Suprapubic skin (tissue), 4 donors: ENCODE measurements at regions not wholly inside any gene's neighbourhood (a gene's known extent, or its start where the extent isn't known, plus 50 kb on each side); places are given as distances from the start of the nearest gene placed in this dataset.
"Not testable (repeated sequence)": the region's sequence is repeated elsewhere in the genome, so short reads cannot be mapped to it uniquely, and the experiment has no call there.

Experiments used
- DNase-seq, 2 donors: peaks; one replicate each; pipeline ENCODE4 v3.0.0-alpha.2; 2019; ENCODE audit warnings: low spot score in 2 of 2
- H3K27ac ChIP-seq: fragments of 200-600 bp; sonication (generic); one replicate; pipeline ENCODE4 v1.5.1; 2019
- H3K27me3 ChIP-seq: fragments of 200-600 bp; sonication (generic); one replicate; pipeline ENCODE4 v1.5.1; 2019
- H3K36me3 ChIP-seq: fragments of 200-600 bp; sonication (generic); one replicate; pipeline ENCODE4 v1.5.1; 2019
- H3K4me1 ChIP-seq: fragments of 200-600 bp; sonication (generic); one replicate; pipeline ENCODE4 v1.5.1; 2019
- H3K4me3 ChIP-seq: fragments of 200-600 bp; sonication (generic); one replicate; pipeline ENCODE4 v1.5.1; 2019; ENCODE audit warnings: mild to moderate bottlenecking
- H3K9me3 ChIP-seq: fragments of 200-600 bp; sonication (generic); one replicate; pipeline ENCODE4 v1.5.1; 2019
- EP300 ChIP-seq: sonication (generic); formaldehyde crosslinking; IDR thresholded peaks from one replicate; pipeline ENCODE4 v1.6.1; 2017; ENCODE audit warnings: antibody characterized with exemption
- POLR2A ChIP-seq, 2 donors: fragments of 450-650 bp; IDR thresholded peaks; one replicate each; pipeline ENCODE4 v1.6.1; 2017; ENCODE audit warnings: antibody characterized with exemption in 2 of 2, mild to moderate bottlenecking in 2 of 2, moderate library complexity in 2 of 2
- POLR2AphosphoS5 ChIP-seq, 3 donors: sonication (generic); formaldehyde crosslinking; IDR thresholded peaks; one replicate each; pipeline ENCODE4 v1.6.1; 2017; ENCODE audit warnings: antibody characterized with exemption in 3 of 3
- WGBS: methylation state at CpG from one replicate; pipeline ENCODE4 v1.1.5; 2018; 5-methylcytosine and 5-hydroxymethylcytosine counted together
- TF ChIP-seq, protein P1 (sequence below), 2 donors: fragments of 200-600 bp in 1 of 2; fragments of 450-650 bp in 1 of 2; sonication (generic) in 1 of 2; IDR thresholded peaks; one replicate each; pipeline ENCODE4 v1.5.1; 2016 to 2019; ENCODE audit warnings: antibody characterized with exemption in 2 of 2, mild to moderate bottlenecking in 1 of 2, moderate library complexity in 1 of 2

GRCh38 chr7:138363721-138364120 lies 96.3 kb upstream of the TRIM24 start:
- Histone ChIP-seq H3K27ac (no peak overlapping the region), H3K4me3 (no peak overlapping the region), H3K27me3 (no peaks in the 10 kb centered on the region), H3K4me1 (no peaks in the 10 kb centered on the region), H3K36me3 (no peaks in the 10 kb centered on the region), H3K9me3 (peaks cover 8% of the 10 kb centered on the region)
- TF ChIP-seq, protein P1, sequence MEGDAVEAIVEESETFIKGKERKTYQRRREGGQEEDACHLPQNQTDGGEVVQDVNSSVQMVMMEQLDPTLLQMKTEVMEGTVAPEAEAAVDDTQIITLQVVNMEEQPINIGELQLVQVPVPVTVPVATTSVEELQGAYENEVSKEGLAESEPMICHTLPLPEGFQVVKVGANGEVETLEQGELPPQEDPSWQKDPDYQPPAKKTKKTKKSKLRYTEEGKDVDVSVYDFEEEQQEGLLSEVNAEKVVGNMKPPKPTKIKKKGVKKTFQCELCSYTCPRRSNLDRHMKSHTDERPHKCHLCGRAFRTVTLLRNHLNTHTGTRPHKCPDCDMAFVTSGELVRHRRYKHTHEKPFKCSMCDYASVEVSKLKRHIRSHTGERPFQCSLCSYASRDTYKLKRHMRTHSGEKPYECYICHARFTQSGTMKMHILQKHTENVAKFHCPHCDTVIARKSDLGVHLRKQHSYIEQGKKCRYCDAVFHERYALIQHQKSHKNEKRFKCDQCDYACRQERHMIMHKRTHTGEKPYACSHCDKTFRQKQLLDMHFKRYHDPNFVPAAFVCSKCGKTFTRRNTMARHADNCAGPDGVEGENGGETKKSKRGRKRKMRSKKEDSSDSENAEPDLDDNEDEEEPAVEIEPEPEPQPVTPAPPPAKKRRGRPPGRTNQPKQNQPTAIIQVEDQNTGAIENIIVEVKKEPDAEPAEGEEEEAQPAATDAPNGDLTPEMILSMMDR (IDR thresholded peaks at IDR 0.05): no peak
- TF ChIP-seq POLR2AphosphoS5 (IDR thresholded peaks at IDR 0.05) (no peak), POLR2A (IDR thresholded peaks at IDR 0.05) (no peak), EP300 (no peak)
- 84% methylated on average over 2 of the region's 2 CpGs for WGBS
- DNase-seq: no peak

- H3K9me3 ChIP-seq: peaks cover 23% of the 10 kb centered on the region
- not testable (repeated sequence) for H3K36me3 ChIP-seq, H3K27ac ChIP-seq, DNase-seq, H3K27me3 ChIP-seq, H3K4me1 ChIP-seq, H3K4me3 ChIP-seq
- WGBS: 89% methylated on average over 2 of the region's 2 CpGs
These were observed 93.9 kb upstream of the TRIM24 start for GRCh38 chr7:138366137-138366536.

- not testable (repeated sequence) for H3K4me1 ChIP-seq, H3K27ac ChIP-seq, H3K27me3 ChIP-seq, H3K36me3 ChIP-seq, DNase-seq, H3K4me3 ChIP-seq
- H3K9me3 ChIP-seq: peaks cover 23% of the 10 kb centered on the region
- WGBS: 95% methylated on average over 4 of the region's 4 CpGs
These were observed 93.4 kb upstream of the TRIM24 start for GRCh38 chr7:138366676-138367075.

GRCh38 chr7:138369797-138370196 lies 90.3 kb upstream of the TRIM24 start:
- H3K4me3 ChIP-seq: no peak overlapping the region
- no peaks in the 10 kb centered on the region for H3K27me3 ChIP-seq
- H3K27ac ChIP-seq: no peak overlapping the region
- no peak for DNase-seq
- no peak for TF ChIP-seq EP300
- TF ChIP-seq, protein P1 (IDR thresholded peaks at IDR 0.05): no peak
- no peak for TF ChIP-seq POLR2A (IDR thresholded peaks at IDR 0.05)
- no peak for TF ChIP-seq POLR2AphosphoS5 (IDR thresholded peaks at IDR 0.05)
- no peaks in the 10 kb centered on the region for H3K36me3 ChIP-seq
- no peaks in the 10 kb centered on the region for H3K4me1 ChIP-seq
- peaks cover 23% of the 10 kb centered on the region for H3K9me3 ChIP-seq
- WGBS: 84% methylated on average over 1 of the region's 1 CpG

- Histone ChIP-seq H3K27ac (no peak overlapping the region), H3K4me3 (no peak overlapping the region), H3K9me3 (peaks cover 23% of the 10 kb centered on the region), H3K4me1 (no peaks in the 10 kb centered on the region), H3K27me3 (no peaks in the 10 kb centered on the region), H3K36me3 (no peaks in the 10 kb centered on the region)
- TF ChIP-seq, protein P1 (IDR thresholded peaks at IDR 0.05): no peak
- TF ChIP-seq EP300 (no peak), POLR2AphosphoS5 (IDR thresholded peaks at IDR 0.05) (no peak), POLR2A (IDR thresholded peaks at IDR 0.05) (no peak)
- DNase-seq: no peak
- 77% methylated on average over 2 of the region's 2 CpGs for WGBS
These were observed 89.1 kb upstream of the TRIM24 start for GRCh38 chr7:138370956-138371355.

GRCh38 chr7:138374119-138374693 lies 85.9 kb upstream of the TRIM24 start:
- 74% methylated on average over 3 of the region's 3 CpGs for WGBS
- H3K4me1 ChIP-seq: no peaks in the 10 kb centered on the region
- no peaks in the 10 kb centered on the region for H3K27me3 ChIP-seq
- no peaks in the 10 kb centered on the region for H3K36me3 ChIP-seq
- no peak overlapping the region for H3K27ac ChIP-seq
- H3K9me3 ChIP-seq: peaks cover 13% of the 10 kb centered on the region
- DNase-seq: no peak
- TF ChIP-seq POLR2AphosphoS5 (IDR thresholded peaks at IDR 0.05) (no peak), EP300 (no peak), POLR2A (IDR thresholded peaks at IDR 0.05) (no peak)
- TF ChIP-seq, protein P1 (IDR thresholded peaks at IDR 0.05): no peak
- H3K4me3 ChIP-seq: no peak overlapping the region
